Daoy (cell line): ENCODE measurements at regions not wholly inside any gene's neighbourhood (a gene's known extent, or its start where the extent isn't known, plus 50 kb on each side); places are given as distances from the start of the nearest gene placed in this dataset.

Source experiments
- DNase-seq: peaks from one replicate; pipeline ENCODE4 v3.0.0-alpha.2; 2015; ENCODE audit warnings: low read depth

DNA sequence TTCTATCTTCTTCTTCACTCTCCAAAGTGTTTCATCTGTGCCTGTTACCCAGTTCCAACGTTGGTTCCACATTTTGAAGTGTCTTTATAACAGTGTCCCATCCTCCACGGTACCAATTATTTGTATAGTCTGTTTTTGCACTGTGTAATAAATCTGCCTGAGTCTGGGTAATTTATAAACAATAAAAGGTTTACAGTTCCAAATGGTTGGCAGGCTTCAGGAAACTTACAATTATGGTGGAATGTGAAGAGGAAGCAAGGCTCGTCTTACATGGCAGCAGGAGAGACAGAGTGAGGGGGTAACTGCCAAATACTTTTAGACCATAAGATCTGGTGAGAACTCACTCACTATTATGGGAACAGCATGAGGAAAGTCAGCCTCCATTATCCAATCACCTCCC is 465.4 kb upstream of the CDH9 start:
- DNase-seq, result no peak

DNA sequence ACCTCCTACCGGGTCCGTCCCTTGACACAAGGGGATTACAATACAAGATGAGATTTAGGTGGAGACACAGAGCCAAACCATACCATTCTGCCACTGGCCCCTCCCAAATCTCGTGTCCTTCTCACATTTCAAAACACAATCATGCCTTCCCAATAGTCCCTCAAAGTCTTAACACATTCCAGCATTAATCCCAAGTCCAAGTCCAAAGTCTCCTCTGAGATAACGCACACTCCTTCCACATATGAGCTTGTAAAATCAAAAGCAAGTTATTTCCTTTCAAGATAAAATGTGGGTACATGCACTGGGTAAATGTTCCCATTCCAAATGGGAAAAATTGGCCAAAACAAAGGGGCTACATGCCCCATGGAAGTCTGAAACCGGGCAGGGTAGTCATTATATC is 463.9 kb upstream of the CDH9 start:
- no peak for DNase-seq

DNA sequence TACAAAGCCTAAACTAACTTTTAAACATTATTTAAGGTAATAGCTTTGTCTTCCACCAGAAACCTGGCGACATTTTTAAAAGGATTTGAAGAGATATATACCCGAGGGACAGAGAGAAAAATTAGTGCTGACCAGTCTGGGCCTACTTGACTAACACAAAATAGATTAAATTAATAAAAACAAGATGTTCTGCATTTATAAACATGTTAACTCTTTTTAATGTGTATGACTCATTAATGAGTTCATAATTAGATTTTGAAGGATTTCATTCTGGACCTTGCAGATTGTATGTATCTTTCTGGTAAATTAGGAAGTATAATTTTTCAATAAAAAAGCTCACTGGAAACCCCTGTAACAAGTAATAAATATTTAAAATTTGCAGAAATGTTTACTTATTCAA is 459.1 kb upstream of the CDH9 start:
- no peak for DNase-seq

DNA sequence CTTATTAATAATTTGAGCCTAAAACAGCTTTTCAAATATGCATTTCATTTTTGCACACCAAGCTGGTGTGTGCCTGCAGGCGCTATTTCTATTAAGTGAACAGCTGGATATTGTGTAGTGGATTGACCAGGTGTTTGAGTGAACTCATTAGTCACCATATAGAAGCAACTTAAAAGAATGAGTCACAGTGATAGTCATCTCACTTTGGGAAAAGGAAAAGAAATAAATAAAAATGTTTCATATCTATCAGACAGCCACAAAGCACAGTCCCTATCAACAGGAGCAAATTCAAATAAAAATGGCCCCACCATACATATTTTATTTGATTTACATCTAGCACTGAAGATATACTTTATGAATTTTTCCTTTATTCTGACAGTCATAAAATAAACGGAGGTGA is 456.5 kb upstream of the CDH9 start:
- DNase-seq, result no peak

DNA sequence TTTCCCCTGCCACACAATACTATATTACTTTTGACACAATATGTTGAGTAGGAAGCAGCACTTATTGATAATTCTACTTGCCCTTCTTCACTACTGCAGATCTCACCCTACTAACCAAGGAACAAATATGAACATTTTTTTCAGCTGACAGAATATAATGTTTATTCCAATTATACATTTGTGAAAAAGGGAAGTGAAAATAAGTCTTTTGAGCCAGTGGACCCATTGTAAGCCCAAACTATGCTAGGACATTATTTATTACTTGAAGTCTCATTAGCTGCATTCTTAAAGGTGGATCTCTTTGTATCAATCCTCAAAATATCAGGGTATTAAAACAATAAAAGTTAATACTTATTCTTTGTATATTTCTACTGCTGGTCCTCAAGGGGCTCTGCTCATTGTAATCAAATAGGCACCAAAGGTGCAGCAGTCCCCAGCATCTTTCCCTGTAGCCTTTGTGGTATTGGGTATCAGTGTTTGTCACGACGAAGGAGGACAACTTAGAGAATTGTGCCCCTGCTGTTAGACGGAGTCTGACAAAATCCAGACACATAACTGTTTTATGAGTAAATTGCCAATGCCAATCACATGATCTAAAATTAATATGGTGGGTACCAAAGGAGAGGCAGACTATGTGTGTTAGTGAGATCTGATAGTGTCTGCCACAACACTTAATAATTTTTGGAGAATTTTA is 453.5 kb upstream of the CDH9 start:
- no peak for DNase-seq

DNA sequence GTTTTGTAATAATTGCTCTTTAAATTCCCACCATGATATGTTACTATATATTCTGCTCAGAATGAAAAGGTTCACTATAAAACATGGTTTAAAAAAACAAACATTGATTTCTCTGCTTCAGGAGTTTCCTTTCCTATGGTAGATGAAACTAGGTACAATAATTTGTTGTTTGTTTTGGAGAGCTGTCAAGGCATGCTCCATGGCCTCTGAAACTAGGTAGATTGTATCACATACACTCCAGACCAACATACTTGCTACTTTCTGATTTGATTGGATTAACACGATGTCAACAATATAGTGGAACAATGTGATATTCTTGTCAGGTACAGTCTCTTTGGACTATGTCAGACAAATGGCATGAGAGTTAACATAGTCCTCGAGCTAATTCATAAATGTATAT is 452.7 kb upstream of the CDH9 start:
- DNase-seq, result no peak

DNA sequence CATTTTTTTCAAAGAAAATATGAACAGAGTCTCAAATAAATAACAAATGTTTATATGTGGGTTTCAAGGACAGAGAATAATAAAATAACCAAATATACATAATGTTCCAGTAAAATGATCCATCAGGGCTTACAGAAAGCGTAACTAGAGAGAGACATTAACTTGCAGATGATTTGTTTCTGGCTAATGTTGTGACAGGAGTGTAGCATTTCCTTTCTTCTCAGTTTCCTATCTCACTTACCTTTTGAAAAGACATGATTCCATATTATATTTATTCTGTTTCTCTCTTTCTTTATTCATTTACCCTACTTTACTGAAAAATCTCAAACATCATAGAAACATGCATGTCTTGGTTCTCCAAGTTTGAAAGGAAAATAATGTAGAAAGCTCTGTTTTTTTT is 451.3 kb upstream of the CDH9 start:
- no peak for DNase-seq

DNA sequence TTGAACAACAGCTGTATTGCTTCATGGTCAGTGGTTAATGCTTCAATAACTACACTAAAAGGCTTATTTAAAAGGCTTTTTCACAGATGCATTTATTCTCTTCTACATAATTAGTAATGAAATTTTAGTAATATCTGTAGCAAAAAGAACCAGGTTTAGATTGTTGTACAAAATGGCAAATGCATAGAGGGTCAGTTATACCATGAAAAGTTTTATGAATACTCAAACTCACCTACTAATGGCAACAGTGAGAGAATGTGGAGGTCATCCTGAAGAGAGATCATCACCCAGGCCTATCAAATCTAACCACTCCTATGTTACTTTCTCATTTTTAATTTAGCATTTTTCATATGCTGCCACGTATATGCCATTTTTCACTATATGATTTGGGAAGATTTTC is 444.3 kb upstream of the CDH9 start:
- DNase-seq, result no peak

DNA sequence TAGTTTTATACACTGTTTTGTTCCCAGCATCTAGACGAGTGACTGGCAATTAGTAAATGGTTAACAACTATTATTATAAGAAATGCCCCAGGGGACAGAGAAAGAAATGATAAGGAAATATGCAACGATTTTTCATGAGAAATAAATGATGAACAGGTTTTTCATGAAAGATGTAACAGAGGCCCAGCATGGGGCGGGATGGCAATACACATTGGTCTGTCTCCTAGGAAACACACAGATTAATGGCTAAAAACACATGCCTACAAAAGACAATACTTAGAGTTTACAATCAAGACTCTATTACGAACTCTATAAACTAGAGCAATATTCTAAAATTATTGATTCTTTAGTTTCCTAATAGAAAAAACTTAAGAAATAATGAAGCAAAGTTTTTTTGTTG is 441.5 kb upstream of the CDH9 start:
- DNase-seq, result no peak

DNA sequence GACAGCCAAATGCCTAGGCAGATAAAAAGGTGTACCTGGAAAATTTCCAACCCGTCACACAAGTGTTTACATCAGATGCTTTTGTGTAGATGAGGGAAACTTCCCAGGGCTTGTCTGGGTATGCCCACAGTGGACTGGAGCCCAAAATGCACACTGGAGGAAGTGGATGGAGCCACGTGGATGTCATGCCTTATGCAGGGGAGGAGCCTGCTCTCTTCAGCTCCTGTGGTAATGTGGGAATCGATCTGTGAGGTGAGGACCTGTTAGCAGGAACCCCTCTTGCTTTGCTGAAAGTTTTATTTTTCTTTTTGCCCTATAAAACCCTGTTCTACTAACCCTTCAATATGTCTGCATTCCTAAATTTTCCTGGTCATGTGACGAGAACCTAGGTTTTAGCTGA is 439.2 kb upstream of the CDH9 start:
- no peak for DNase-seq

DNA sequence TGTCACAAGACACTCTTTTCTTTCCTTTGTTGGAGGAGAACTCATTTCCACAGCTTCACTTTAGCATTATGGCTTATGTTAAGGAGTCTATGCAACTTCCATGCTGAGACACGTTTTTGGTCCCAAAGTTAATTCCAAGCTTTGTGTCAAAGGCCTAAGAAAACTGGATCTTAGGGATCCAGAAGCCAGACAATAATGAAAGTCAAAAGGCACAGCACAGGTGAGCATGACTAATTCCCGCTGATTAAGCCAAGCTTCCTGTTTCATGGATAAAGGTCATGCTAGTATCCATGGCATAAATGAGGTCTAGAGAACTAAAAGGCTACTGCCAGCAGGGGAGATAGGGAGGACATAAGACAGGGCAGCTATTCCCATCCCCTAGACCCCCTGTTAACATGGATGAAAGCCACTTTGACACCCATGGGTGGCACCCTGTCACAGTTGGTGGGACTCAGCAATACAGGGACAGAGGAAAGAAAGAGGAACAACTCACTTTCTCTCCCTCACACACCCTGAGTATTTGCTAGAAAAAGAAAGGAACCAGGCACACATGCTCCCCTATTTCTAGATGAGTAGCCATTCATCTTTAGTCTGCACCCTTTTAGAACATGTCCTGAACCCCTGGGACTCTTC is 438.1 kb upstream of the CDH9 start:
- DNase-seq, result no peak

DNA sequence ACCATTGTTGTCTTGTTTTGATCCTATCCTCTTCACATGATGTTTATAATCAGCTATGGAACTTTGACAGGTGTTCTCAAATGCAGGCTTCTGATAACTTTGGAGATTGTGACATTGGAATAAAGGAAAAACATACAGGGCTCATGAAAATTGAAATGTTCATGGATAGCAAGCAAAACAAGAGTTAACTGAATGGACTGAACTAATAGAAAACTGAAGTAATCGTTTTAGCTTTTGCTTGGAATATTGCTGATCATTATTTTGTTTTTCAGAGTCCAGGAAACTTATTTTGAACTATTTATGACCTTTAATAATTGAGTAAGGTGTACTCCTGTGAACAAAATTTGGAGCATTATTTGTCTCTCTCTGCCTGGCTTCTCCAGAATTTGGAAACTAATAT is 436.7 kb upstream of the CDH9 start:
- DNase-seq, result no peak

DNA sequence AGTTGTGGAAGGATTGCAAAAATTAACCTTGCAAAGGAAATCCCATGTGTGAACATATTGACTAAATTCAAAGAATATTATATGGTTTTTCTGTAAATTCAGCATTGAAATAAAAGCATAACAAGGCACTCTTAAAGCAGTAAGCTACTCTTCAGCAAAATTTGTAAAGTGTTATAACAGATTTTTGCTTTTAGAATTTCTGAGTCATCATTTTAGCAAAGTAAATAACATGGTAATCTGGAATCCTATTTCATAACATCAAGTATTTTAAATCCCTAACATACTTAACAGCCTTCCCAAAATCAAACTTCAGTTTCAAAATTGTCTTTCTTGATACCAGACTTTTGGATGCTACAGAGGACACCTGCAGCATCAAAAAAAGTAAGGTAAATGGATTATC is 436.0 kb upstream of the CDH9 start:
- no peak for DNase-seq

DNA sequence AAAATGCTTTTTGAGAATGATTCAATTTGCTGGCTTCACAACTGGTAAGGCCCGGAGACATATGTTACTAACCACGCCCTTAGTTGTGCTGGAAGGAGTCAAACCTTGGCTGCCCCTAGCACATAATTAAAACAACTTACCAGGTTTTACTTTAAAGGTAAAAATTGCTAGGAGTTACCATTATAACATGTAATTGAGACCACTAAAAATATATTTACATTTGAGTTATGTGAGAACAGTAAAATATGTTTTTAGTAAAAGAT is 435.6 kb upstream of the CDH9 start:
- DNase-seq, result no peak

DNA sequence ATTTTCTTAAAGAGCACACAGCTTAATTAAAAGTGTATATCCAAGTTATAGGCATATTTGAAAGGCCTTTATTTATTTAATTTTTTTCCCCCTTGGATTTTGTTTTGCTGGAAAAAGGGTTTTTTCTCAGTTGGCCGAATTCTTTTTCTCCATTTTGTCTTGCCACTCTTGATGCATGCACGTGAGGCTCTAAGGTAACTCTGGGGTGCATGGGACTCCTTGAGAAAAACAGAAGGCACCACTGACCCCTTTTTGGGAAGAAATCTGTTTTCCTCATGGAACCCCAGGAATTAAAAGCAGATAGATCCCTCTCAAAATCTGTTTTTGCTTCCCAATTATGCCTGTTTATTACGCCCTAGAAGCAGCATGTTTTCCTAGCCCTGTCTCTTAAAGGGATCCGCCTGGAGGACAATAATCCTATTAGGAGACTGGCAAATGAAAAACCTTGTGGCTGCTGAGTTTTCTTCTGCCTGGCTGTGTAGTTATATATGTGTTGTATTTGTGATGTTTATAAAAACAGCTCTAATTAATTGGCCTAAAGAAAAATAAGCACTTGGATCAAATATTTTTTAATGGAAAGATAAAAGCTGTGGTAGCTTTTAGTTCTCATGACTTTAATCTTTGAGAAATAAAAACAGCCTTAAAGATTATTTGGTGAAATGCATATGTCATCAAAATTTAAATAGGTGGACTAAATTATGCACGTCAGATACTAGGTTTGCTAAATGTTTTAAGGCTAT is 435.1 kb upstream of the CDH9 start:
- no peak for DNase-seq

DNA sequence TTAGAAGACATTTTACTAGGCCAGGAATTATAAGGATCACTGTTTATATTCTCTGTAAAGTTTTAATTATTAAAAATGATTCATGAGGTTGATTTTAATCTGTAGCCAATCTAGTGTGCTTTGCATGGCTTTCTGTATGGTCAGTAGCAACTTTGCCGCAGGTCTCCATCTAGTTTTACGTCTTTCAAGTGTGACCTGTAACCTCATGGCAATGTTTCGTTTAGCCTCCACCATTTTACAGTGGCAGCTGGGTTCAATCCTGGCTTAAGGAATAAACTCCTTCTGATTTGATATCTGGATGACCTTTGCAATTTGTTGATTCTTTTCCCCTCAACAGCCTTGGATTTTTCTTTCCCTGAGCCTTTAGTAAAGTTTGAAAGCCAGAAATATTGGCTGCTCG is 434.5 kb upstream of the CDH9 start:
- DNase-seq, result no peak

DNA sequence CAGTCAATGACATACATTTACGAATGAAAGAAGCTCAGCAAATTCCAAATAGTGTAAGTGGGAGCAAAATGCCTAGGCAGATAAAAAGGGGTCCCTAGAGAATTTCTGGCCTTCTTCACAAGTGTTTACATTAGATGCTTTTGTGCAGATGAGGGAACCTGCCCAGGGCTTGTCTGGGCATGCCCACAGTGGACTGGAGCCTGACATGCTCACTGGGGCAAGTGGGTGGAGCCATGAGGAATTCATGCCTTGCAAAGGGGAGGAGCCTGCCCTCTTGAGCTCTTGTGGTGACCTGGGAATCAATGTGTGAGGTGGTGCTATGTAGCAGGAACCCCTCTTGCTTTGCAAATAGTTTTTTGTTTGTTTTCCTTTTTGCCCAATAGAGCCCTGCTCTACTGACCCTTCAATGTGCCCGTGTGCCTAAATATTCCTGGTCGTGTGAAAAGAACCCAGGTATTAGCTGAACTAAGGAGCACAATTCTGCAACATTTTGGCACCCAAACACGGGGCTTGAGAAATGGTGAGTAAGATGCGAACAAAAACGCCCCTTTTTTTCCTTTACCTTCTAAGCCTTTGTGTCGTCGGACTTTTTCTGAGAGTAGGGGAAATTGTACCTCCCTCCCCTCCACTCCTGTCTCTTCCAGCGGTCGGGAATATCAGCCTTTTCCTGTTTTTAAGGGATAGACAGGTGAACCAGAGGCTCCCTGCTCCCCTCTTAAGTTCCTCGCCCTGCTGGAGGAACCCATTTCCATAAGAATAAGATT is 433.8 kb upstream of the CDH9 start:
- DNase-seq, result no peak

DNA sequence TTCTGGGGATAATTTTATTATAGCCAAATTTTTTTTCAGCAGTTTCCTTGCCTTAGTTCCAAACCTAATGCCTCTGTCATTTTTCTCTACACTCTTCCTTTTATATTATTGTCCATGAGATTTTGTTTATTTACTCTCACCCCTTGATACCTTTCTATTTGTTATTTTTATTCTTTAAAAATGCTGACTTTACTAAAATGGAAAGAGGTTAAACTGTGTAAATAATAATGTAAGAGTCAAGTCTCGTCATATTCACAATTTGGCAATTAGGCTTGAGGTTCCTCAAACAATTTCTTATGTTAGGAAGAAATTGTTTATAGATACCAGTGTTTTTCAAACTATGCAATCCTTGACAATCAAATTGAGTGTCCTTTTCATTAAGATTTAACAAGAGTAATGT is 428.6 kb upstream of the CDH9 start:
- no peak for DNase-seq

DNA sequence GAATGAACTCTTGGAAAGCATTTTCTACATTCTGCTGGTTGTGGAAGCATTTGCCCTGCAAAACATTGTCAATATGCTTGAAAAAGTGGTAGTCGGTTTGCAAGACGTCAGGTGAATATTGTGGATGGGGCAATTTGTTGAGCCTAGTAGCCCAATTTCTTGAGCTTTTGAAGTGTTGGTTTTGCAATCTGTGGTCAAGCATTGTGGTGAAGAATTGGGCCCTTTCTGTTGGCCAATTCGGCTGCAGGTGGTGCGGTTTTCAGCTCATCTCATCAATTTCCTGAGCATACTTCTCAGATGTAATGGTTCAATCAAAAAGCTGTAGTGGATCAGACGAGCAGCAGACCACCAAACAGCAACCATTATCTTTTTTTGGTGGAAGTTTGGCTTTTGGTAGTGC is 426.8 kb upstream of the CDH9 start:
- no peak for DNase-seq

DNA sequence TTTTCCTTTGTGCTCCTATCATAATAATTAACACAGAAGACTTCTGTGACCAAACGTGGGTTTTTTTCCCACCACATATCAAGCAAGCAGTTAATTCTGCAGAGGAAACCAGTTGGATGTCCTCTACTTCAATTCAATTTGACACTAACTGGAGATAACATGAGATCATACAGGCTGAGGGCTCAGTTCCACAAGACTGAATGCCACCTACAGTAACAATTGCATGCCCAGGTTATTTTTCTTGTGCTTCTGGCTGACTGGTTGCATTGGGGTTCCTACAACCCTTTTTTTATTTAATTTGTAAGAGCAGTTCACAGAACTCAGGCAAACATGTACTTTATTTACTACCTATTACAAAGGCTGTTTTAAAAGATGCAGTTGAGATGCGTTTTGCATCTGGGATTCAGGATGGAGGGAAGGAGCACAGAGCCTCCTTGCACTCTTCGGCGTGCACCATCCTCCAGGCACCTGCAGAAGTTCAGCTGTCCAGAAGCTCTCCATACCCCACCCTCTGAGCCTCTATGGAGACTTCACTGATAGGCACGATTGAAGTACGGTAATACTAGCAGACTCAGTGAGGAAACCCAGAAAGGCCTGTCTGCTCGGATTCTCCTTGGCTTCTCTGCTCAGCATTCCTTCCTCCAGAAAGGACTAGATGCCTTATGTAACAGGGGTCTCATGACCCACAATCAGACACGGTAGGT is 425.2 kb upstream of the CDH9 start:
- no peak for DNase-seq

DNA sequence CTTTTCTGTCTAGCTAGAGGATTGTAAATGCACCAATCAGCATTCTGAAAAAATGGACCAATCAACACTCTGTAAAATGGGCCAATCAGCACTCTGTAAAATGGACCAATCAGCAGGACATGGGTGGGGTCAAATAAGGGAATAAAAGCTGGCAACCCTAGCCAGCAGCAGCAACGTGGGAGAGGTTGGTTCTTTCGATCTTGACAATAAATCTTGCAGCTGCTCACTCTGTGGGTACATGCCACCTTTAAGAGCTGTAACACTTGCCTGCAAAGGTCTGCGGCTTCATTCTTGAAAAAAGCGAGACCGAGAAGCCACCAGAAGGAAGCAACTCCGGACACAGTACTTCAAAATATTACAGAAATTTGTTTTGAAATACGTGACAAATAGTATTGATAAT is 424.6 kb upstream of the CDH9 start:
- no peak for DNase-seq

DNA sequence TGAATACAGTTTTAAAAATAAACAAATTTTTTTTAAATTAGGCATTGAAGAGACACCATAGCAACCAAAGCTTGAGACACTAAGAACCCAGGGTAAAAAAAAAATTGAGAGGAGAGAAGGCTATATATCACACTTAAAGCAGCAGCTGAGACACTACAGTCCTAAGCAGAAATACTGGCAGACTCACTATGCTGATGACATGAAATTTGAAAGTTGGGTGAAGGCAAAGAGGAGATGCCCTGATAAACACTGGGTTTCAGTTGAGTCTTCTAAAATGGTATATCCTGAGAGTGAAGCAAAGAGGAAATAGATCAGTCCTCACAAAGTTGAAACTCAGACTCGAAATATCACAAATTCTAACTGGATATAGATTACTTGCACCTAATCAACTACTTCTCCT is 419.9 kb upstream of the CDH9 start:
- no peak for DNase-seq
